ENCODE measurements at regions not wholly inside any gene's neighbourhood (a gene's known extent, or its start where the extent isn't known, plus 50 kb on each side); places are given as distances from the start of the nearest gene placed in this dataset.

DNA sequence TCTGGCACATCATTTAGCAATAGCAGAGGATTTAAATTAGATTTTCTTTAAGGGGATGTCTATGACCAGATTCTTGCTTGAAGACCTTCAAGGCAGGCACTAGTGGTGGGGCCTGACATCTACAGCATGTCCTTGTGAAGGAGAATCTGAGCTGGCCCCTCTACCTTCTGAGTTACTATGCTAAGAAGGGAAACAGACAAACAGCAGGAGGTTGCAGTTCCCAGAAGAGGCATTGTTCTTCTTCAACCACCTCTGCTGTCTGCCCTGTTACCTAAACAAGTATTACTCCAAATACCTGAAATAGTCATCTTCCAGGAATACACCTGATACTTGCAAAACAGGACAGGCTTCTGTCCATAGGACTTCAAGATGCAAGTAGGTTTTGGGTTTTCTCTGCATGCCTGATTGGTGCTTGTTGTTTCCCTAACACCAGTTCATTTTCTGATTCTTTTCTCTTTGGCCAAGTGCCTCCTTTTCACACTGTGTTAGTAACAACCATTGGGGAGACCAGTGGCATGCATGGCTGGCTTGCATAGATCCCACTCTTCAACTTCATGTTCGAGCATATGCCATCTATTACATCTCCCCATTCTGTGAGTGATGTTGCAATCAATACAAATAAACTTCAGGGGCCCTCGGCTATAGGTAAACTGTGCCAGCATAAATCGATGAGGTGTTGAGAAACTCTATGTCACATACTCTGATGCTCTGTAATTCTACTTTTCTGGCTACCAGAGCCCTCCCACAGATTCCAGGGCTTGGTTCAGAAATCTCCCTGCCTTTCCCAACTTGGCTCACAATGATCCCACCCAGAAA is 93.0 kb upstream of the DUSP10 start:
- TF ChIP-seq, protein P1, sequence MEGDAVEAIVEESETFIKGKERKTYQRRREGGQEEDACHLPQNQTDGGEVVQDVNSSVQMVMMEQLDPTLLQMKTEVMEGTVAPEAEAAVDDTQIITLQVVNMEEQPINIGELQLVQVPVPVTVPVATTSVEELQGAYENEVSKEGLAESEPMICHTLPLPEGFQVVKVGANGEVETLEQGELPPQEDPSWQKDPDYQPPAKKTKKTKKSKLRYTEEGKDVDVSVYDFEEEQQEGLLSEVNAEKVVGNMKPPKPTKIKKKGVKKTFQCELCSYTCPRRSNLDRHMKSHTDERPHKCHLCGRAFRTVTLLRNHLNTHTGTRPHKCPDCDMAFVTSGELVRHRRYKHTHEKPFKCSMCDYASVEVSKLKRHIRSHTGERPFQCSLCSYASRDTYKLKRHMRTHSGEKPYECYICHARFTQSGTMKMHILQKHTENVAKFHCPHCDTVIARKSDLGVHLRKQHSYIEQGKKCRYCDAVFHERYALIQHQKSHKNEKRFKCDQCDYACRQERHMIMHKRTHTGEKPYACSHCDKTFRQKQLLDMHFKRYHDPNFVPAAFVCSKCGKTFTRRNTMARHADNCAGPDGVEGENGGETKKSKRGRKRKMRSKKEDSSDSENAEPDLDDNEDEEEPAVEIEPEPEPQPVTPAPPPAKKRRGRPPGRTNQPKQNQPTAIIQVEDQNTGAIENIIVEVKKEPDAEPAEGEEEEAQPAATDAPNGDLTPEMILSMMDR (IDR thresholded peaks at IDR 0.05; ENCODE audit: low read length) = no peak
- no peak for TF ChIP-seq EZH2 (optimal IDR thresholded peaks at IDR 0.05; ENCODE audit: low read depth, low read length)
